ENCODE measurements at regions not wholly inside any gene's neighbourhood (a gene's known extent, or its start where the extent isn't known, plus 50 kb on each side); places are given as distances from the start of the nearest gene placed in this dataset.
"Not testable (repeated sequence)": the region's sequence is repeated elsewhere in the genome, so short reads cannot be mapped to it uniquely, and the experiment has no call there.

DNA sequence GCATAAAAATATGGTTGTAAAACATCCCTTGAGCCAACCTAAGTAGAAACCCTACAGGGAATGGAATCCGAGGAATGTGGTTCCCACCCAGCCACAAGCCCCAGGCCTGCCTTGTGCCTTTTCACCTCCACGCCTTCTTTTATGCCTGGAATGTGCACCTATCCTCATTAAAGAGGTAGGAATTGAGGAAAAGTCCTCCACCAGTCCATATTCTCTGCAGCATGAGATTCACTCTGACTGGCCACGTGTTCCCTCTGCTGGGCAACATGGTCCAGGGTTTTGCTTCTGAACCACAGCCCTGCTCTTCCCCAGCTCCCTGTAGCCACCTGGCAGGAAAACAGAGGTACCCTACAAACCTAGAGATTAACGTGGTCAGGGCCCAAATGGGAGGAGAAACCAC is 787.9 kb upstream of the RAB6C start:
- no peak for DNase-seq

DNA sequence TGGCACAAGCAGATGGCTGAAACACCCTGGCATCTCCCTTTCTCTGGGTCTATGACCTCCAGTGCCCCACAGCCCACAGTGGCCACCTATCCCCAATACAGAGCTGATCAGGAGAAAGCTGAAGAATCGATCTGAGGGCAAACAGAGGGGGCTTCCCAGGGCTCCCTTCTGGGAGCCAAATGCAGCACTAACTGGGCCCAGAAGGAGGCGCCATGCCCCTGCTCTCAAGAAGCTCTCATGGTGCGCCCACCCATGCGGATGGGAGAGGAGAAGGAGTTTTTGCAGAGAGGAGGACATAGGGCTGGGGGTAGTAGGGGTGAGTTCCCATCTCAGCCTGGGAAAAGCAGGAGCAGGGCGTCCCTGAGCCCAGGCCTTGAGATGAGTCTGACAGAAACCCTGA is 787.3 kb upstream of the RAB6C start:
- DNase-seq: no peak

DNA sequence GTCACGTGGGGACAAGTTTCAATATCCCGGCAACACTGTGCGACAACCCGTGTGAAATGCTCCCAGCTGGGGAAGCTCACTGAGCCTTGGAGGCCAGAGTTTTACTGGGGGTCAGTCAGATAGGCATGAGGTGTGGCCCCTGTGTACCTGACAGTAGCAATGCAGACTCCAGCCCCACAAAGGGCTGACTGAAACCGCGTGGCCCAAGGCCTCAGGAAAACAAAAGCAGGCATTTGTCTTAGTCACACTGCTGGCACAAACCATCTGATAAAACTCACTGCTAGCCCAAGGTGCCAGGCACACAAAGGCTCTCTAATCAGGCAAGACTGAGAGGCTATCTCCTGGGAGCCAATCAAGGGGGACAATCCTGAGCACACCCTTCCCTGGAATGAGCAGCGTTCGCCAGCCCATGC is 786.6 kb upstream of the RAB6C start:
- no peak for DNase-seq

DNA sequence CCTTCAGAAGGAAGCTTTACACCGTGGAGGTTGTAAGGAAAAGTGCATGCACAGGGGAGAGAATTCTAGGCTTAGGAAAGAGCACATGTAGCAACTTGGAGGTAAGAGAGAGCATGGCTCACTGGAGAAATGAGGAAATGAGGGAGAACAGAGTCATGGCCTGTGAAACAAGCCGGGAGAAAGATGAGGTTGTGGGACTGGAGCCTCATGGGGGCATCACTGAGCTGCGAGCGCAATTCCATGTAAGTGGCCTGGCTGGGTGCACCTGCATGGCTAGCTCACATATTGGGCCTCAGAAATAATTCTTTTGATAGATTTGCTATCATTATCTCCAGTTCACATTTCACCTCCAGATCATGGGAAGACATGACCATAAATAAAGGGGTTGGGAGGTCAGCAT is 785.5 kb upstream of the RAB6C start:
- no peak for DNase-seq

DNA sequence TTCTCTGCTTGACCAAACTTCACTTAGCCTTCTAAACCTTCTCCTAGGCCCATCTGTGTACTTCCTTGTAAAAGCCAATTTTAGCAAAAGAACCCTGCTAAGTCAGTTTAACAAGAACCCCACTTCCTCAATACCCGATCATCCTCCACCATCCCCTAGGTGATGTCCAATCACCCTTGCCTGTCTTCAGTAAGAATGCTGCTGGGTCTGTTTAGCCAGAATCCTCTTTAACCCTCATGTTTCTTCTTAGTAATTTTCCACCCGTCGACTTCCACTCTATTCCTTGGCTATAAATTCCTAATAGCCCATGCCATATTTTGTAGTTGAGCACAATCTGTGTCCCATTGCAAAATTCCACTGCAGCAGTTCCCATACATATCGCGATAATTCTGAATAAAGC is 780.0 kb upstream of the RAB6C start:
- DNase-seq: no peak

DNA sequence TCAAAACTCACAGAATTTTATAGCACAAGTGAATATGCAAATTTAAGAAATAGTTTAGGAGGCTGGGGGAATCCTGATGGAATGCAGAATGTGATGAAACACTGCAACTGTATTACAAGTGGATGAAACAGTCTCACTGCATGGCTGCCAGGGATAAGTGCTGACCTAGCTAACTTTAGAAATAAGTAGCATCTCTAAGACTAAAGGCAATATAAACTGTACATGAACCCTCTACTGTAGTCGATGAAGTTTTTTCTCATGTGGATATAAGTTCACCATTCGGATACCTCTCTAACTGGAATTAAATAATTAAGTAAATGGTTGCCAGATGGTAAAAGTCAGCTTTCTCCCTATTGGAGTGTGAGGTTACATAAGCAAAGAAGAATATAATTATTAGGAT is 777.8 kb upstream of the RAB6C start:
- DNase-seq: no peak

DNA sequence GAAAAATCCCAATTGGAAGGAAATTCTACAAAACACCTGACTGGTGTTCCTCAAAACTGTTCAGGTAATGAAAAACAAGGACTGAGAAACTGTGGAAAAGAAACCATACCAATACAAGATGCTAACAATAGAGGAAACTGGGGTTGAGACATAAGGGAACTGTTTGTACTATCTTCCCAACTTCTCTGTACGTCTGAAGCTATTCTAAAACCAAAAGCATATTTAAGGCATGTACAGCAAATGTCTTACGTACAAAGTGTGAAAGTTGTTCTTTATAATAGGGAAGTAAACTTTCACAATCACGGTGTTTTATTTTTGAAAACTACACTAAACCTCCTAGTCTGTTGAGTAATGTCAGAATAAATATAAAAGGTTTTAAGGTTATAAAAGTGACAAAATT is 776.1 kb upstream of the RAB6C start:
- DNase-seq: no peak

DNA sequence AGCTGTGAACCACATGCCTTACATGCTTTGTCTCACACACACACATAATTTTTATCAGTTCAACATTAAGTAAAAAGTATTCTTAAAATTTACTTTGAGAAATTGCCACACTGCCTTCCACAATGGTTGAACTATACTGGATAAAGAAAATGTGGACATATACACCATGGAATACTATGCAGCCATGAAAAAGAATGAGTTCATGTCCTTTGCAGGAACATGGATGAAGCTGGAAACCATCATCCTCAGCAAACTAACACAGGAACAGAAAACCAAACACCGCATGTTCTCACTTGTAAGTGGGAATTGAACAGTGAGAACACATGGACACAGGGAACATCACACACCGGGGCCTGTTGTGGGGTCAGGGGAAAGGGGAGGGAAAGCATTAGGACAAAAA is 774.9 kb upstream of the RAB6C start:
- not testable (repeated sequence) for DNase-seq

DNA sequence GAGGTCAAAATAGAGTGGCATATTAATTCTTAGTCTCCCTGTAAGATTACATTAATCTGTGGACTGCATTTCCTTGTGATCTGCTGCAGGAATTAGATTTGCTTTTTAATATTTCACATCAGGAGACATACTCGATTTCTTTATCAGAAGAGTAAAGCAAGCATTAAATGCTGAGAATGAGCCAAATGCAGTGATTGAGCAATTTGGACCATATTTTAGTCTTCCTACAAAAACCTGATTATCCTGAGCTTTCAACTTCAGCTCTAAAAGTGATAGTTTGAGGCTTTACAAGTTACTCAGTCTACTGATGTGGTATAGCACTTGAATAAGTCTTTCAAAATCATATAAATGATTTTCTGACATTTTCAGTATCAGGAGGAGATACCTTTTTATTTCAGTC is 774.3 kb upstream of the RAB6C start:
- no peak for DNase-seq

DNA sequence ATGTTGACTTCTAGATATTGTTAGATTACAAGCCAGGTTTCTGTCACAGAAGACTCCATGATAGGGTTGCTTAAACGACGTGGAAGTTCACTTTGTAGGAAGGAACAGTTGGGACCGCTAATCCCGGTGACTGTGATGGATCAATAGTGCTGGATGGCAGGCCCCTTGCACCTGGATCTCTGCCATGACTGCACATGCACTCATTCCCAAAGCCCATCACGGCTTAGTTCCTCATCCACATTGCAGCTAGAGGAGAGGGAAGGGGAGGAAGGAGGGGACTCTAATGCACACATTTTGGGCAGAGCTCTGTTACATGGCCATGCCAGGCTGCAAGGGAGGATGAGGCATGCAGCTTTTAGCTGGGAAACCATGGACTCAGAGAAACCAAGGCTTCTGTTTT is 773.7 kb upstream of the RAB6C start:
- DNase-seq: no peak

DNA sequence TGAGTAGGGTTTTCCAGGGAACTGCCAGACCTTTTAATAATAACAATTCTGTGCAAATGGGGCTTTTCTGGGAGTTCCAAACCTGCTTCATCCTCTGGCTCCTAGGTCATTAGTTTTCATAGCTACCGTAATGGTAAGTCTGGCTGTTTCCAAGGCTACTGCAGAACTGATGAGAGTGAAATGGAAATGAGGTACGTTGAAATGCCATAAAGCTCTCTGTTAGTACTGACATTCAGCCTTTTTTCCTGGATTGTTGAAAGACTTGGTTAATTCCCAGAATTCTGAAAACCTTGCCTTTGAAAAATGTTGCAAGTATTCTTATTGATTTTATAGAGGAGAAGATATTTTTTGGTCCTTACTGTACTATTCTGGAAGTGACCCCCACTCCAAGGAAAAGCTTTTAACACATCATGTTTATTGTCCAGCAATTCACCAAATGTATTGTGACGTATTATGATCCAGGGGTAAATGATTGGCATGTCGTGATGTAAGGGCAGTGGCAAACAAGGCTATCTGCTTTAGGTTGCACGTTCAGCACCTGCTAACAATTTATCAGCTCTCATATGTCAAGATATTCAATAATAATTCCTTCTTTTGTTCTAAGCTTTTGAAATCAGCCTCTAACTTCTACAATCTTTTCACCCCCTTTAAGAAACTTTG is 767.0 kb upstream of the RAB6C start:
- no peak for DNase-seq

DNA sequence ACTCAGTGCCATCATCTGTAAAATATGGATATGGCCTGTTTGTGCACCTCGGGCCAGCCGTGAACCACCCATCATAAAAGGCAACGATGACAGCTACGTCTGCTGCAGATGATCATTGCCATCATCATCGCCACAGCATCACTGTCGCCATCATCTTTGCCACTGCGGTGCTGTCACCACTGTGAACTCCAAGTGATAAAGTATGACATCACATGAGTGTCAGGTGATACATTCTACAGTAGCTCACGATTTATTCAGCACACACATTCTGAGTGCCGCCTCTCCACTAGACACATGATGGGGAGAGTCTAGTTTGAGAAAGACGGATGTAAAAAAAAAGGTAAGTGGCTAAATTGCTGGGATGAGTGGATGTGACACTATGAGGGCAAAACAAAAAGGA is 755.4 kb upstream of the RAB6C start:
- DNase-seq: no peak

DNA sequence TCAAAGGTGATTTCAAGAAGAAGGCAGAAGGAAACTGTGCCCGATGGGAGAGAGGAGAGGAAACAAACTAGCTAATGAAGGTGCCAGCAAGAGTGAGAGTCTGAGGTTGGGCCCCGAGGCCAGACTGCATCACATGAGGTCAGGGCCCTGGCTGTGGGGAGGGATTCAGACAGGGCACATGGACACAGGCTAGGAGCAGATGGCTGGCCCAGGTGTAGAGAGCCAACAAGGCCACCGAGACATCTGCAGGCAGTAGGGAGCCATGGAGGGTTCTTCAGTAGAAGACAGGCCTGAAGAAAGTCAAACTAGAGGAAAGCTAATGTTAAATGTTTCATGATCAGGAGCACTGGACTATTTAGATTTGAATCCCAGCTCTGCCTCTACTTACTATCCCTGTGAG is 755.0 kb upstream of the RAB6C start:
- no peak for DNase-seq

DNA sequence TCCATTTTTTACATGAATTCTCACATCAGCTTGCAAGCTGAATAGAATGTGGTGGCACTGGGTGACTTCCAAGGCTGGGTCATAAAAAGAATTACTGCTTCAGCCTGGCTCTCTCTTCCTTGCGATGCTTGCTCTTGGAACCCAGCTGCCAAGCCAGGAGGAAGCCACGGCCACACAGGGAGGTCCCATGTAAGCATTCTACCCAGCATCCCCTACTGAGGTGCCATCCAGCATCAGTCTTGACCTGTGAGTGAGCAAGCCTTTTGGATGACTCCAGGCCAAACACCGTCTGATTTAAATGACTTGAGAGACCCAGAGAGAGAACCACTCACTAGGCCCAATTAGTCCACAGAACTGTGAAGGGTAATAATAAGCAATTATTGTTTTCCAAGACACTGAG is 750.3 kb upstream of the RAB6C start:
- no peak for DNase-seq

DNA sequence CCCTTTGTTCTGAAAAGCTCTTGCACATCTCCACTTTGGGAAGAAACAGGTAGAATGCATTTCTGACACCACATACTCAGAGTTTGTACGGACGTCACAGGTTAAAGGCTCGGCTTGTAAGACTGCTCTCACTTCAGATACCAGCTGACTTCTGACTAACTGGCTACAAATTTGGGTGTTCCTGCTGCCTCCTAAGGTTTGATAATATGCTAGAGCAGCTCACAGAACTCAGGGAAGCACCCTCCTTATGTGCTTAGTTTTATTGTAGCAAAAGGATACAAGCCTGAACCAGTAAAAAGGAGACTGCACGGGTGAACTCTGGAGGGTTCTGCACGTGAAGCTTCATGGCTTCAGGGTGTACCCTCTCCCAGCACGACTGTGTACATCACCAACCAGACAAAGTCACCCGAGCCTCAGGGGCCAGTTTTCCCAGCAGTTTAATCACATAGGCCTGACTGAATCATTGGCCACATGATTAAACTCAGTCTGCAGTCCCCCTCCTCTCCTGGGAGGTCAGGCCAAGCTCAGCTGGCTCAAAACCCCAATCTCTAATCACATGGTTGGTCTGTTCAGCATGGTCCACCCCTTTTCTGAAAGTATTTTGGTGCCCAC is 749.5 kb upstream of the RAB6C start:
- no peak for DNase-seq

DNA sequence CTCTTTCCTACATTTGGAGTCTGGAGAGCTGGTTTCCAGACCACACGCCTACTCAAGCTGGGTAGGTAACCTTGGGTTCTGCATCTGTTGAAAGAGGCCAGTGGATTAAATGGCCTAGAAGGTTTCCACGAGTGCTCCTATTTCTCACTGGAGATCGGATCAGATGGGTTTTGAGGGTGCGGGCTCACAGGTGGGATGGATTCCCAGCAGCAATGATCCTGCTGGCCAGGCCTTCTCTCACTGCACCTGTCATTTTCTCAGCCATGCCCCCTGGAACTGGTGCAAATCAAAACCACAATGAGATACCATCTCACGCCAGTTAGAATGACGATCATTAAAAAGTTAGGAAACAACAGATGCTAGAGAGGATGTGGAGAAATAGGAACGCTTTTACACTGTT is 747.5 kb upstream of the RAB6C start:
- no peak for DNase-seq

DNA sequence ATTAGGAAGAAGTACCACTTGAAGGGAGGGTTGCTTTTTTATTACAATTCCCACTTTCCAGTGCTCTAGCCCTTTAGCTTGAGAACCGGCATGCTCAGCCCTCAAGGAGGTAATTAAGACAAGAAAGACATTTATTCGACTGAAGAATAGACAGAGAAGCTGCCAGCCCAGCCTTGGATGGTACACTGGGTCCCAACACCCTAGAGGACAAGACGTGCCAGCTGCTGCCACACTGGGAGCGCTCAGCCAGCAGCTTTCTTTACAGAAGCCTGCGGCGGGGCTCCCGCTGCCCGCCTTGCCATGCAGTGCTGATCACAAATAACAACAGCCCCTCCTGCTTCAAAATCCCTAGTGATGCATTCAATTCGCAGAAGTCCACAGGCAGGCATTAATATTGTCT is 746.3 kb upstream of the RAB6C start:
- DNase-seq: no peak

DNA sequence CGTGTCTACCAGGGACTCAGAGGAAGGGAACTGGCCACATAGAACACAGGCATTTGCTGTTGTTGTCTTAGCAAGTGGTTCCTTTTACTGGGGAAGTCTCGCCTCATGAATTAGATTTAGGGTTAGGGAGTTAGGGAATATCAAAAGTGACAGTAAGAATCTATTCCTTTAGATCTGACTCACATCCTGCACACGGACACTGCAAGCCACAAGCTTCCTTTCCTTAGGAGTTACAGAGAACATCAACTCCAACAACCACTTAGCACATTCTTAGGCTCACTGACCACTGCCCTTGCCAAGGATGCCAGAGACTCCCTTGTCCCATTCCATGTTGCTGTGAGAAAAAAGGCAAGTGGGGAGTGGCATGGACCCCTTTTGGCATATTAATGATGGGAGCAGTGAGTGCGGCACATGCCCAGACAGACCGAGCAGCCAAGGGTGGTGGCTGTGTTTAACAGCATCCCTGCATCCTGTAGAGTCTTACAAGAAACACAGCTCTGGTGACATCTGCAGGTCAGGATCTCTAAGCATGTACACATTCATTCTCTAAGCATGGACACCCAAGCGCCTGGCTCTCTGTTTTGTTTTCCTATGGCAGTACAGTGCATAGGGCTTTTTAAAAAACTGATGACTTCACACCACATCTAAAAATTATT is 745.6 kb upstream of the RAB6C start:
- no peak for DNase-seq

DNA sequence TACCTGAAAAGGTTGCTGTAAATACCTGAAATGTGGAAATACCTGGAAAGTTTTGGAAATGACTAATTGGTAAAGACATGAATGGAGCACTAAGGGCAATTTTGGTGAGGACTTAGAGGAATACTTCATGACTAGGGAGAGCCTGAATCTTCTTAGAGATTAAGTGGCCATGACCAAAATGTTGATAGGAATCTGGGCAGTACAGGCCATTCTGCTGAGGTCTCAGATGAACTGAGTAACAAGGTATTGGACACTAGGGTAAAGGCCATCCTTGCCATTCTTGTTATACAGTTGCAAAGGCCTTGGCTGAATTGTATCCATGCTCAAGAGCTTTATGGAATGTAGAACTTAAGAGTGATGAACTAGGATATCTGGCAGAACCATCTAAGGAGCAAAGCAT is 742.9 kb upstream of the RAB6C start:
- no peak for DNase-seq

DNA sequence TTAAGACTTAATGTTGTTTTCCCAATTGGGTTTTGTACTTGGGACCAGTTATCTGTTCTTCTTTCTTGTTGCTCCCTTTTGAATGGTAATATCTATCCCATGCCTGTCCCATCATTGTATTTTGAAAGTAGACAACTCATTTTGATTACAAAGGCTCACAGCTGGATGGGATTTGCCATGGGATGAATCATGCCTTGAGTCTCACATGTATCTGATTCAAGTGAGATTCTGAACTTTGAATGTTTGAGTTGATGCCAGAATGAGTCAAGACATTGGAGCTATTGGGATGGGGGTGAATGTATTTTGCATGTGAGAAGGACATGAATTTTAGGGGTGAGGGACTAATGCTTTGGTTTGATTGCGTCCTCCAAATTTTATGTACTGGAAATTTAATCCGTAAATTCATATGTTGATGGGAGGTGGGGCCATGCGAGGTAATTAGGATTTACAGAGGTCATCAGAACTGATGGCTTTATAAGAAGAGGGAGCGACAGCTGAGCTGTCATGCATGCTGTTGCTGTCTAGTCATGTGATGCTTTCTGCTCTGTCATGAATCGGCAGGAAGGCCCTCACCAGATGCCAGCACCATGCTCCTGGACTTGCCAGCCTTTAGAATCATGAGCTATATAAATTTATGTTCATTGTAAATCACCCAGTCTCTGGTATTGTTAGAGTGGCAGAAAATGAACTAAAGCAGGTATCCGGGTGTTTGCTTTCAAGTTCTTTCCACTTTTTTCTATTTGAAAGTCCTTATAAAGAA is 741.3 kb upstream of the RAB6C start:
- DNase-seq: no peak

DNA sequence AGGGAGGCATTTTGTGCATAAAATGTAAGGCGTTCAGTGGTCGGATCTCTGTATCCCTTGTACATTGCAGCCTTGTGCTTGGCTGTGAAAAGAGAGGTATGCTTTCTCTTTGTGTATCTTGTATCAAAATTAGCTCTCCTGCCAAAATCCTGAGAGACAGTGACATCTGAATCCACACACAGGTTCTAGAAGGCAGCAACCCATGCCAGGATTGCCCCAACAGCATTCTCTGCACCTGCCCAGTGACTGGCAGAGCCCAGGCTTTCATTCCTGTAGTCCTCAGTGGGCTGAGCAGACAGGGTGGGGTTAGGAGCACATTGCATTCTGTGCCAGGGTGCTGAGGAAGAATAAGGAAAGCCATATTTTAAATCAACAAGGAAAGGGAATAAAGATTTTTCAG is 740.3 kb upstream of the RAB6C start:
- no peak for DNase-seq

DNA sequence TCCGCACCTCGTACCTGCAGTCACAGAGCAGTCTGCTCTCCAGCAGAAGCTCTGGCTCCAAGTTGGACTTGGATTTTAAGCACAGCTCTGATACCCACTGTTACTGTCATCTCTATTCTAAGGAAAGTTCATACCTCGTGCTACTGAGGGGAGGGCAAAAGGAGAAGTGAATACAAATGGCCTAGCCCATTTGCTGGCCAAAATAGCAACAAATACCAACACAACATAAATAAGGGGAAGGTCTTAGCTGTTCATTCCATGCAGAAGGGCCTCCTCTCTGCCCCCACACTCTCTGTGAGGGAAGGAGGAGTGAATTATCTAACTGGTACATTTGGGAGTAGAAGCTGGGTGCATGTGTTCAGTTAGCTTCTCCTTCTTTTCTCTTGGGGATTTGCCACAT is 739.4 kb upstream of the RAB6C start:
- no peak for DNase-seq

DNA sequence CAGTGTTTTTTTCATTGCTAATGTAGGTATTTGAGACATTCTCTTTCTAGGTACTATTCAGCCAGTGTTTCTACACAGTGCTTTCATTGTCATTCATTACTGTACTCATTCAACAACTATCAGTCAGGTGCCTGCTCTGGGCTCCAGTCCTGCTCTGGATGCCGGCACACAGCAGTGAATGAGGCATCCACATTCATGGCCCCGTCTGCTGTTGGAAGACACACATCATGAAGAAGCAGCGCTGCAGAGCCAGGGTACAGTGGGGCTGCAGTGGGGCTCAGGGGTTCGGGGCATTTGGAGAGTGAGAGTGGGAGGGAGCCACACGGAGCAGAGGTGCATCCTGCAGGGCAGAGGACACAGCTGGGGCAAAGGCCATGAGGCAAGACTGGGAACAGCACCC is 737.2 kb upstream of the RAB6C start:
- no peak for DNase-seq

DNA sequence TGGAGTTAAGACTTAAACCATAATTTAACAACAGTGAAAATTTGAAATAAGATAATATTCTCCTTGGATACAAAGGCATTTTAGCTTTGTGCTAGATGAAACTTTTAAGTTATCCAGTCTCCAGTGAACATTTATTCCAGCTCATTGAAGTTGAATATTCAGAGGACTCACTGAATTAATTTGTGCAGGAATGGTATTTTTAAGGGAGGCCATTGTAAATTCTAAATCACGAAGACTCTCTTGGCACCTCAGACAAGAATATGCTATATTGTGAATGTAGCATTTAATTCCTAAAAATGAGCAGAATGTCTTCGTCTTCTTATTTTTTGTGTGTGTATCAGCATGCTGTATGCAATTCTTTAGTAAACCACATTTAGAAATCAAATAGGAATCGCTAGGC is 731.7 kb upstream of the RAB6C start:
- no peak for DNase-seq

Data from NCI-H526 treated with DMSO at 0.1 percent for 48 hours (cell line).